ENCODE measurements at regions not wholly inside any gene's neighbourhood (a gene's known extent, or its start where the extent isn't known, plus 50 kb on each side); places are given as distances from the start of the nearest gene placed in this dataset.

GRCh38 chr9:129377181-129377580 is 199.1 kb upstream of the IER5L start:
- DNase-seq, result no peak

GRCh38 chr9:129375845-129376244 is 197.8 kb upstream of the IER5L start:
- no peak for DNase-seq

GRCh38 chr9:129374651-129375050 is 196.6 kb upstream of the IER5L start:
- DNase-seq, result no peak

- no peak for DNase-seq
These were observed 196.2 kb upstream of the IER5L start for GRCh38 chr9:129374231-129374630.

GRCh38 chr9:129373361-129373760 is 195.3 kb upstream of the IER5L start:
- no peak for DNase-seq

- no peak for DNase-seq
These were observed 192.7 kb upstream of the IER5L start for GRCh38 chr9:129370770-129371169.

GRCh38 chr9:129368444-129368978 is 190.4 kb upstream of the IER5L start:
- DNase-seq, result no peak

- DNase-seq, result no peak
These were observed 189.2 kb upstream of the IER5L start for GRCh38 chr9:129367287-129367686.

- DNase-seq, result peak; percentile 50
These were observed 187.1 kb upstream of the IER5L start for GRCh38 chr9:129365196-129365595.

- no peak for DNase-seq
These were observed 185.3 kb upstream of the IER5L start for GRCh38 chr9:129363216-129363873.

GRCh38 chr9:129362287-129363000 is 184.4 kb upstream of the IER5L start:
- DNase-seq, result no peak

- no peak for DNase-seq
These were observed 183.1 kb upstream of the IER5L start for GRCh38 chr9:129361196-129361595.

GRCh38 chr9:129359916-129360536 is 182.0 kb upstream of the IER5L start:
- DNase-seq, result no peak

- no peak for DNase-seq
These were observed 181.2 kb upstream of the IER5L start for GRCh38 chr9:129359162-129359811.

- DNase-seq, result no peak
These were observed 180.6 kb upstream of the IER5L start for GRCh38 chr9:129358621-129359154.

- DNase-seq, result no peak
These were observed 179.7 kb upstream of the IER5L start for GRCh38 chr9:129357773-129358245.

- DNase-seq, result no peak
These were observed 179.1 kb upstream of the IER5L start for GRCh38 chr9:129356871-129357772.

- DNase-seq, result no peak
These were observed 177.6 kb upstream of the IER5L start for GRCh38 chr9:129355631-129356030.

- DNase-seq, result no peak
These were observed 176.4 kb upstream of the IER5L start for GRCh38 chr9:129354498-129354897.

- DNase-seq, result no peak
These were observed 175.8 kb upstream of the IER5L start for GRCh38 chr9:129353697-129354336.

GRCh38 chr9:129352146-129352865 is 174.2 kb upstream of the IER5L start:
- peak; percentile 57 for DNase-seq

Data from fibroblast of skin of right biceps (primary cell).